Transverse colon (tissue), 3 donors: ENCODE measurements at regions not wholly inside any gene's neighbourhood (a gene's known extent, or its start where the extent isn't known, plus 50 kb on each side); places are given as distances from the start of the nearest gene placed in this dataset.

Experiments
- EP300 ChIP-seq: sonication (generic); formaldehyde crosslinking; IDR thresholded peaks from one replicate; pipeline ENCODE4 v1.6.1; 2017; ENCODE audit warnings: antibody characterized with exemption, low read depth
- POLR2A ChIP-seq: fragments of 450-650 bp; IDR thresholded peaks from one replicate; pipeline ENCODE4 v1.6.1; 2016; ENCODE audit warnings: antibody characterized with exemption, mild to moderate bottlenecking, moderate library complexity
- TF ChIP-seq, protein P1 (sequence below), 5 experiments: fragments of 200-600 bp in 3 of 5; fragments of 450-650 bp in 2 of 5; sonication (generic) in 3 of 5; IDR thresholded peaks; 1 replicate in 2 of 5; 2 replicates in 3 of 5; pipeline ENCODE4 v1.5.1; 2016 to 2017; ENCODE audit warnings: antibody characterized with exemption in 5 of 5, inconsistent platforms in 3 of 5, mild to moderate bottlenecking in 2 of 5, moderate library complexity in 1 of 5

DNA sequence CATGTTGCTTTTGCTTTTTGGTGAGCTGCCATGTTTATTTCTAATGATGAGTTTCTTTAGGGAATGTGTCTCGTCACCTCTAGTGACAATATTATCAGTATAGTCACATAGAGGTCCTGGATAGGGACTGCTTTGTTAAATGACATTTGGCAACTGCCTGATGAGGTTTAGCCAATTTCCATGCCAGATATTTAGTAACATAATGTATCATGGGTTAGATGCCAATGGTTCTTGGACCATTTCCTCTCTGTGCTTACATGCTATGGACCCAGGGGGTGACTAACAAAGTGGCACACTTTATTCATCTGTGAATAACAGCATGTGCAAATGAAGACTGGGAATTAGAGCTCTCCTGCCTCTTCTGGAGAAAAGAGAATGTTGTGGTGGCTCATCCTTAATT is 56.2 kb upstream of the RAB27B start:
- TF ChIP-seq POLR2A = no peak
- TF ChIP-seq, protein P1, sequence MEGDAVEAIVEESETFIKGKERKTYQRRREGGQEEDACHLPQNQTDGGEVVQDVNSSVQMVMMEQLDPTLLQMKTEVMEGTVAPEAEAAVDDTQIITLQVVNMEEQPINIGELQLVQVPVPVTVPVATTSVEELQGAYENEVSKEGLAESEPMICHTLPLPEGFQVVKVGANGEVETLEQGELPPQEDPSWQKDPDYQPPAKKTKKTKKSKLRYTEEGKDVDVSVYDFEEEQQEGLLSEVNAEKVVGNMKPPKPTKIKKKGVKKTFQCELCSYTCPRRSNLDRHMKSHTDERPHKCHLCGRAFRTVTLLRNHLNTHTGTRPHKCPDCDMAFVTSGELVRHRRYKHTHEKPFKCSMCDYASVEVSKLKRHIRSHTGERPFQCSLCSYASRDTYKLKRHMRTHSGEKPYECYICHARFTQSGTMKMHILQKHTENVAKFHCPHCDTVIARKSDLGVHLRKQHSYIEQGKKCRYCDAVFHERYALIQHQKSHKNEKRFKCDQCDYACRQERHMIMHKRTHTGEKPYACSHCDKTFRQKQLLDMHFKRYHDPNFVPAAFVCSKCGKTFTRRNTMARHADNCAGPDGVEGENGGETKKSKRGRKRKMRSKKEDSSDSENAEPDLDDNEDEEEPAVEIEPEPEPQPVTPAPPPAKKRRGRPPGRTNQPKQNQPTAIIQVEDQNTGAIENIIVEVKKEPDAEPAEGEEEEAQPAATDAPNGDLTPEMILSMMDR (IDR thresholded peaks at IDR 0.05) = no peak
- no peak for TF ChIP-seq EP300
